ENCODE measurements at regions not wholly inside any gene's neighbourhood (a gene's known extent, or its start where the extent isn't known, plus 50 kb on each side); places are given as distances from the start of the nearest gene placed in this dataset.

DNA sequence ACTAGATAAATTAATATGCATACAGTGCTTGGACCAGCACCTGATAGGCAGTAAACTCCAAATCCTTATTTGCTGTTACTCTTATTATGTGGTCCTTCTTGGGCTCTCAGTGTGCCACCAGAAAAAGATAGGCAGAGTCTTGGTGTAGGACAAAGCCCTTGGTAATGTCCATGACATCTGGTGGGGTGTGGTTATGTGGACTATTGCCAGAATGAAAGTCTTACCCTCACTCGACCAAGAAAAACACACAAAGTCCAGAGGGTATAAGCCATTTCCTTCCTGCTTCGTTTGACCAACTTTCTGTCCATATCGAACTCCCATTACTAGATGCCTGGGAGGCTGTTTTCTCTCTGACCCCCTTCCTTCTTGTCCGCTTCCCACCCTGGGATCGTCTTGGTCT is 140.9 kb downstream of the UTP18 start:
- DNase-seq: no peak
- Mint-ChIP-seq H3K4me3 (ENCODE audit: unreplicated experiment) (no peak overlapping the region), H3K36me3 (ENCODE audit: unreplicated experiment) (no peaks in the 10 kb centered on the region), H3K4me1 (ENCODE audit: low read depth, unreplicated experiment) (peaks cover 2% of the 10 kb centered on the region), H3K27ac (ENCODE audit: unreplicated experiment) (no peak overlapping the region), H3K9me3 (ENCODE audit: unreplicated experiment) (no peaks in the 10 kb centered on the region), H3K27me3 (ENCODE audit: unreplicated experiment) (peaks cover 2% of the 10 kb centered on the region)
- TF ChIP-seq, protein P1, sequence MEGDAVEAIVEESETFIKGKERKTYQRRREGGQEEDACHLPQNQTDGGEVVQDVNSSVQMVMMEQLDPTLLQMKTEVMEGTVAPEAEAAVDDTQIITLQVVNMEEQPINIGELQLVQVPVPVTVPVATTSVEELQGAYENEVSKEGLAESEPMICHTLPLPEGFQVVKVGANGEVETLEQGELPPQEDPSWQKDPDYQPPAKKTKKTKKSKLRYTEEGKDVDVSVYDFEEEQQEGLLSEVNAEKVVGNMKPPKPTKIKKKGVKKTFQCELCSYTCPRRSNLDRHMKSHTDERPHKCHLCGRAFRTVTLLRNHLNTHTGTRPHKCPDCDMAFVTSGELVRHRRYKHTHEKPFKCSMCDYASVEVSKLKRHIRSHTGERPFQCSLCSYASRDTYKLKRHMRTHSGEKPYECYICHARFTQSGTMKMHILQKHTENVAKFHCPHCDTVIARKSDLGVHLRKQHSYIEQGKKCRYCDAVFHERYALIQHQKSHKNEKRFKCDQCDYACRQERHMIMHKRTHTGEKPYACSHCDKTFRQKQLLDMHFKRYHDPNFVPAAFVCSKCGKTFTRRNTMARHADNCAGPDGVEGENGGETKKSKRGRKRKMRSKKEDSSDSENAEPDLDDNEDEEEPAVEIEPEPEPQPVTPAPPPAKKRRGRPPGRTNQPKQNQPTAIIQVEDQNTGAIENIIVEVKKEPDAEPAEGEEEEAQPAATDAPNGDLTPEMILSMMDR (IDR thresholded peaks at IDR 0.05; ENCODE audit: partially characterized antibody, unreplicated experiment): no peak

- Mint-ChIP-seq H3K27me3 (ENCODE audit: unreplicated experiment) (peaks cover 2% of the 10 kb centered on the region), H3K9me3 (ENCODE audit: unreplicated experiment) (no peaks in the 10 kb centered on the region), H3K4me1 (ENCODE audit: low read depth, unreplicated experiment) (peaks cover 2% of the 10 kb centered on the region), H3K36me3 (ENCODE audit: unreplicated experiment) (no peaks in the 10 kb centered on the region), H3K4me3 (ENCODE audit: unreplicated experiment) (no peak overlapping the region), H3K27ac (ENCODE audit: unreplicated experiment) (no peak overlapping the region)
- DNase-seq: no peak
- TF ChIP-seq, protein P1 (IDR thresholded peaks at IDR 0.05; ENCODE audit: partially characterized antibody, unreplicated experiment): no peak
These were observed 142.6 kb downstream of the UTP18 start for GRCh38 chr17:51402899-51403298.

GRCh38 chr17:51407576-51407975 is 147.2 kb downstream of the UTP18 start:
- peaks cover 2% of the 10 kb centered on the region for H3K27me3 Mint-ChIP-seq (ENCODE audit: unreplicated experiment)
- H3K27ac Mint-ChIP-seq (ENCODE audit: unreplicated experiment): no peak overlapping the region
- DNase-seq: no peak
- H3K4me3 Mint-ChIP-seq (ENCODE audit: unreplicated experiment): no peak overlapping the region
- no peaks in the 10 kb centered on the region for H3K9me3 Mint-ChIP-seq (ENCODE audit: unreplicated experiment)
- no peaks in the 10 kb centered on the region for H3K36me3 Mint-ChIP-seq (ENCODE audit: unreplicated experiment)
- TF ChIP-seq, protein P1 (IDR thresholded peaks at IDR 0.05; ENCODE audit: partially characterized antibody, unreplicated experiment): no peak
- H3K4me1 Mint-ChIP-seq (ENCODE audit: low read depth, unreplicated experiment): peaks cover 2% of the 10 kb centered on the region

DNA sequence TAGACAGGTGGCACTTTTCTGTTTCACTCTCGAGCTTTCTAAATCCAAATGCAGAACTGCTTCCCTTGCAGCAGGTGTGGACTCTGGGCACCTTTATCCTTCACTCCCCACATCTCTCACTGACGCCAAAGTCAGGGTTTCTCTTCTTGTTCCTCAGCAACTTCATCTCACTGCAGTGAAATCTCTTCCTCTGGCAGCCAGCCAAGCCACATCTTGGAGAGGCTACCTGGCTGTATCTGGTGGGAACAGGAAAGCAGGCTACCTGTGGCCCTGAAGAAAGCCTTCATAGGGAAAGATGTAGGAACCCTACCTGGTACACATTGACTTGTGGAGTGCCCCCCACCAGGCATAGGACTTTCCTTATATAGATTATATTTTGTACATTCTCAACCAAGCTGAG is 159.1 kb downstream of the UTP18 start:
- H3K4me3 Mint-ChIP-seq (ENCODE audit: unreplicated experiment): no peak overlapping the region
- TF ChIP-seq, protein P1 (IDR thresholded peaks at IDR 0.05; ENCODE audit: partially characterized antibody, unreplicated experiment): no peak
- H3K4me1 Mint-ChIP-seq (ENCODE audit: low read depth, unreplicated experiment): no peaks in the 10 kb centered on the region
- no peak for DNase-seq
- no peaks in the 10 kb centered on the region for H3K27me3 Mint-ChIP-seq (ENCODE audit: unreplicated experiment)
- no peak overlapping the region for H3K27ac Mint-ChIP-seq (ENCODE audit: unreplicated experiment)
- no peaks in the 10 kb centered on the region for H3K36me3 Mint-ChIP-seq (ENCODE audit: unreplicated experiment)
- no peaks in the 10 kb centered on the region for H3K9me3 Mint-ChIP-seq (ENCODE audit: unreplicated experiment)

DNA sequence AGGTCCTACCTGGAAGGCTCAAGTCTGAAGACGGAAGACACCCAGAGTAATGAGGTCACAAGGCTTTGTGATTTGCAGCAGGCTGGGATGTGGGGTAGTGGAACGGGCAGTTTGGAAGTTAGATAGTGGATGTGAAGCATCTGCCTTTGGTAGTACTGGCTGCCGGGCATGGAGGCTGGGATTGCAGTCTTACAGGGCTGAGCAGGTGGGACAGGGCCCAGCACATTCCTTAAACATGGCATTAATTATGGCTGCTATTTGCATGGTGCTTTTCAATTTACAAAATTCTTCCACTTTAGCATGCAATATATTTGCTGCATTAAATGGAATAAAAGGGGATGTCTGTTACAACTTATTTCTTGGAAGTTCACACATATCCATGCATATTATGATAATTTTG is 161.2 kb downstream of the UTP18 start:
- Mint-ChIP-seq H3K36me3 (ENCODE audit: unreplicated experiment) (no peaks in the 10 kb centered on the region), H3K27me3 (ENCODE audit: unreplicated experiment) (no peaks in the 10 kb centered on the region), H3K27ac (ENCODE audit: unreplicated experiment) (no peak overlapping the region), H3K4me1 (ENCODE audit: low read depth, unreplicated experiment) (no peaks in the 10 kb centered on the region), H3K9me3 (ENCODE audit: unreplicated experiment) (no peaks in the 10 kb centered on the region), H3K4me3 (ENCODE audit: unreplicated experiment) (no peak overlapping the region)
- DNase-seq: no peak
- TF ChIP-seq, protein P1 (IDR thresholded peaks at IDR 0.05; ENCODE audit: partially characterized antibody, unreplicated experiment): no peak

All from glutamatergic neuron (in vitro differentiated cells).